ENCODE measurements at regions not wholly inside any gene's neighbourhood (a gene's known extent, or its start where the extent isn't known, plus 50 kb on each side); places are given as distances from the start of the nearest gene placed in this dataset.

GRCh38 chr7:17661982-17662585, 278.2 kb downstream of the SNX13 start:
- DNase-seq (no peak), ATAC-seq (no peak)
- intact Hi-C loops (cut with micrococcal nuclease) = no loop called here

- intact Hi-C loops (cut with micrococcal nuclease) = no loop called here
Measured at GRCh38 chr7:17663061-17663675, 277.1 kb downstream of the SNX13 start.

GRCh38 chr7:17665029-17665428, 275.3 kb downstream of the SNX13 start:
- ATAC-seq (no peak), DNase-seq (no peak)
- intact Hi-C loops (cut with micrococcal nuclease) = no loop called here

More at GRCh38 chr7:17663061-17663675, 277.1 kb downstream of the SNX13 start:
- DNase-seq (no peak), ATAC-seq (no peak)

- ATAC-seq (no peak), DNase-seq (no peak)
- intact Hi-C loops (cut with micrococcal nuclease) = no loop called here
Measured at GRCh38 chr7:17668122-17668521, 272.2 kb downstream of the SNX13 start.

- no peak for DNase-seq
- ATAC-seq = no peak
- intact Hi-C loops (cut with micrococcal nuclease) = no loop called here
Measured at GRCh38 chr7:17669204-17669603, 271.1 kb downstream of the SNX13 start.

GRCh38 chr7:17671956-17672355, 268.3 kb downstream of the SNX13 start:
- DNase-seq (no peak), ATAC-seq (no peak)
- intact Hi-C loops (cut with micrococcal nuclease) = no loop called here

- DNase-seq = no peak
- intact Hi-C loops (cut with micrococcal nuclease) = no loop called here
- no peak for ATAC-seq
Measured at GRCh38 chr7:17672783-17673182, 267.5 kb downstream of the SNX13 start.

GRCh38 chr7:17674166-17674942, 265.9 kb downstream of the SNX13 start:
- DNase-seq (no peak), ATAC-seq (no peak)
- intact Hi-C loops (cut with micrococcal nuclease) = no loop called here

- ATAC-seq (no peak), DNase-seq (no peak)
- intact Hi-C loops (cut with micrococcal nuclease) = no loop called here
Measured at GRCh38 chr7:17674943-17675608, 265.2 kb downstream of the SNX13 start.

- no peak for DNase-seq
- no peak for ATAC-seq
- intact Hi-C loops (cut with micrococcal nuclease) = no loop called here
Measured at GRCh38 chr7:17677408-17677807, 262.9 kb downstream of the SNX13 start.

GRCh38 chr7:17678896-17679295, 261.4 kb downstream of the SNX13 start:
- ATAC-seq (no peak), DNase-seq (no peak)
- intact Hi-C loops (cut with micrococcal nuclease) = no loop called here

GRCh38 chr7:17679458-17679857, 260.8 kb downstream of the SNX13 start:
- ATAC-seq (peak; percentile 91), DNase-seq (peak; percentile 58)
- intact Hi-C loops (cut with micrococcal nuclease) = no loop called here

GRCh38 chr7:17680026-17680425, 260.3 kb downstream of the SNX13 start:
- intact Hi-C loops (cut with micrococcal nuclease) = no loop called here
- DNase-seq (peak; percentile 33), ATAC-seq (peak; percentile 61)

- intact Hi-C loops (cut with micrococcal nuclease) = no loop called here
- ATAC-seq (peak; percentile 36), DNase-seq (no peak)
Measured at GRCh38 chr7:17680943-17681351, 259.3 kb downstream of the SNX13 start.

GRCh38 chr7:17681965-17682364, 258.3 kb downstream of the SNX13 start:
- intact Hi-C loops (cut with micrococcal nuclease) = no loop called here
- DNase-seq = no peak
- peak; percentile 18 for ATAC-seq

- intact Hi-C loops (cut with micrococcal nuclease) = no loop called here
- ATAC-seq (no peak), DNase-seq (no peak)
Measured at GRCh38 chr7:17682586-17682985, 257.7 kb downstream of the SNX13 start.

GRCh38 chr7:17685141-17685540, 255.2 kb downstream of the SNX13 start:
- intact Hi-C loops (cut with micrococcal nuclease) = no loop called here
- no peak for DNase-seq
- ATAC-seq = no peak

GRCh38 chr7:17687361-17687760, 252.9 kb downstream of the SNX13 start:
- intact Hi-C loops (cut with micrococcal nuclease) = no loop called here
- DNase-seq (no peak), ATAC-seq (no peak)

GRCh38 chr7:17689361-17689902, 250.9 kb downstream of the SNX13 start:
- ATAC-seq = no peak
- DNase-seq = no peak
- intact Hi-C loops (cut with micrococcal nuclease) = no loop called here

GRCh38 chr7:17690030-17690429, 250.3 kb downstream of the SNX13 start:
- DNase-seq = no peak
- intact Hi-C loops (cut with micrococcal nuclease) = no loop called here
- peak; percentile 33 for ATAC-seq
